ENCODE measurements at regions not wholly inside any gene's neighbourhood (a gene's known extent, or its start where the extent isn't known, plus 50 kb on each side); places are given as distances from the start of the nearest gene placed in this dataset.

- Histone ChIP-seq H3K27ac (no peak overlapping the region), H3K27me3 (no peaks in the 10 kb centered on the region), H3K9me3 (no peaks in the 10 kb centered on the region), H3K4me1 (no peaks in the 10 kb centered on the region), H3K36me3 (no peaks in the 10 kb centered on the region), H3K4me3 (no peak overlapping the region)
- no peak for TF ChIP-seq CTCF (IDR thresholded peaks at IDR 0.05)
- no peak for ATAC-seq
- no peak for DNase-seq
- 0% methylated on average over 2 of the region's 5 CpGs for WGBS (ENCODE audit: insufficient coverage, low coverage, low lambda C conversion rate, missing lambda C conversion rate)
- intact Hi-C loops (cut with DNase I) = no loop called here
Observed at GRCh38 chr2:128681507-128681906, 362.8 kb upstream of the HS6ST1 start.

- no peak overlapping the region for H3K27ac ChIP-seq
- no peaks in the 10 kb centered on the region for H3K27me3 ChIP-seq
- DNase-seq (no peak), ATAC-seq (no peak)
- 78% methylated on average over 7 of the region's 7 CpGs for WGBS (ENCODE audit: insufficient coverage, low coverage, low lambda C conversion rate, missing lambda C conversion rate)
- no peaks in the 10 kb centered on the region for H3K4me1 ChIP-seq
- intact Hi-C loops (cut with DNase I) = no loop called here
- no peaks in the 10 kb centered on the region for H3K9me3 ChIP-seq
- H3K36me3 ChIP-seq = no peaks in the 10 kb centered on the region
- TF ChIP-seq POLR2A (IDR thresholded peaks at IDR 0.05) = no peak
- no peak for TF ChIP-seq CTCF (IDR thresholded peaks at IDR 0.05)
- H3K4me3 ChIP-seq = no peak overlapping the region
Observed at GRCh38 chr2:128682266-128682665, 363.6 kb upstream of the HS6ST1 start.

- H3K9me3 ChIP-seq = no peaks in the 10 kb centered on the region
- no peak overlapping the region for H3K4me3 ChIP-seq
- no peak overlapping the region for H3K27ac ChIP-seq
- WGBS (ENCODE audit: insufficient coverage, low coverage, low lambda C conversion rate, missing lambda C conversion rate) = 76% methylated on average over 13 of the region's 13 CpGs
- ATAC-seq (no peak), DNase-seq (no peak)
- H3K4me1 ChIP-seq = no peaks in the 10 kb centered on the region
- TF ChIP-seq CTCF (IDR thresholded peaks at IDR 0.05) (no peak), POLR2A (IDR thresholded peaks at IDR 0.05) (no peak)
- H3K36me3 ChIP-seq = no peaks in the 10 kb centered on the region
- no peaks in the 10 kb centered on the region for H3K27me3 ChIP-seq
- intact Hi-C loops (cut with DNase I) = no loop called here
Observed at GRCh38 chr2:128682729-128683284, 364.1 kb upstream of the HS6ST1 start.

GRCh38 chr2:128684523-128684922, 365.9 kb upstream of the HS6ST1 start:
- DNase-seq (no peak), ATAC-seq (no peak)
- H3K36me3 ChIP-seq = no peaks in the 10 kb centered on the region
- TF ChIP-seq CTCF (IDR thresholded peaks at IDR 0.05) (no peak), POLR2A (IDR thresholded peaks at IDR 0.05) (no peak)
- no peaks in the 10 kb centered on the region for H3K27me3 ChIP-seq
- intact Hi-C loops (cut with DNase I) = no loop called here
- H3K4me3 ChIP-seq = no peak overlapping the region
- no peak overlapping the region for H3K27ac ChIP-seq
- H3K4me1 ChIP-seq = no peaks in the 10 kb centered on the region
- H3K9me3 ChIP-seq = no peaks in the 10 kb centered on the region
- 80% methylated on average over 2 of the region's 2 CpGs for WGBS (ENCODE audit: insufficient coverage, low coverage, low lambda C conversion rate, missing lambda C conversion rate)

Measured in right lobe of liver (tissue), 6 donors.